Esophagus (tissue), 2 donors: ENCODE measurements at regions not wholly inside any gene's neighbourhood (a gene's known extent, or its start where the extent isn't known, plus 50 kb on each side); places are given as distances from the start of the nearest gene placed in this dataset.

Experiments
- H3K27ac ChIP-seq, 2 donors: one replicate each; pipeline ENCODE4 v1.5.1; 2013; ENCODE audit warnings: low read depth in 2 of 2, mild to moderate bottlenecking in 2 of 2, inconsistent platforms in 1 of 2, low read length in 1 of 2, moderate library complexity in 1 of 2
- H3K27me3 ChIP-seq, 2 donors: one replicate each; pipeline ENCODE4 v1.6.1; 2013; ENCODE audit warnings: low read length in 2 of 2, control low read depth in 1 of 2, mild to moderate bottlenecking in 1 of 2; ENCODE audit not compliant: insufficient read depth in 2 of 2, control insufficient read depth in 1 of 2
- H3K36me3 ChIP-seq, 2 donors: one replicate each; pipeline ENCODE4 v1.6.1; 2013; ENCODE audit warnings: low read length in 1 of 2; ENCODE audit not compliant: control insufficient read depth in 2 of 2, insufficient read depth in 2 of 2
- H3K4me1 ChIP-seq, 2 donors: one replicate each; pipeline ENCODE4 v1.6.1; 2013; ENCODE audit warnings: low read length in 1 of 2; ENCODE audit not compliant: control insufficient read depth in 2 of 2, insufficient read depth in 2 of 2
- H3K4me3 ChIP-seq, 2 donors: one replicate each; pipeline ENCODE4 v1.5.1; 2013; ENCODE audit warnings: low read length in 2 of 2, mild to moderate bottlenecking in 2 of 2, low read depth in 1 of 2, moderate library complexity in 1 of 2
- H3K9me3 ChIP-seq, 2 donors: one replicate each; pipeline ENCODE4 v1.6.1; 2013; ENCODE audit warnings: mild to moderate bottlenecking in 2 of 2, low read depth in 1 of 2, low read length in 1 of 2, moderate library complexity in 1 of 2; ENCODE audit not compliant: control insufficient read depth in 2 of 2, insufficient read depth in 1 of 2
- WGBS, 2 donors: extraction: QIAGEN DNeasy Blood & Tissue Kit; methylation state at CpG; one replicate each; pipeline ENCODE4 v1.1.7; 2013; 5-methylcytosine and 5-hydroxymethylcytosine counted together
- donor health status: healthy with polysubstance abuse.
- donor health status: Bipolar disorder and iron deficiency.

DNA sequence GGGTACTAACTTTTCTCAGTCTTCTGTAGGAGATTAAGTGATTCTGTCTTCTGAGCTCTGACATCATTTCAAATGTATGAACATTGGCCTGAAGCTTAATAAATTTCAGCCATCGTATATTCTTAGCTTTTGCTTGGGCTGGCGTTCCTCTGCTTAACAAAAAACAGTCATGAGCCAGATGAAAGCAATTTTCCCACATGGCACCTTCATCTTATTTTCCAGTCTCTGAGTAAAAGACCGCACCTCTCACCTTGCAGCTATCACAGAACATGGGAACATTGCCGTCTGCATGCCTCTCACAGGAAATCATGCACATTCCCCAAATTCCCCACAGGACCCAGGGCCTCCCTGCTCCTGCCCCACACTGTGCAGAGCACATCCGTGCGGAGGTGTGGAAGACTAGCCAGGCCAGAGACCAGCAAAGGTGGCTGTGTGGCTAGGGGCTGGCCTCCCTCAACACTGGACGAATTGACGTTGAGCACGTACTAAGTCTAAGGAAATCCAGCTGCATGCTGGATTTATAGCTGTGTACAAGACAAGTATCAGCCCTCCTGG, 531.8 kb upstream of the ID2 start:
- Histone ChIP-seq H3K4me1 (no peaks in the 10 kb centered on the region), H3K36me3 (no peaks in the 10 kb centered on the region), H3K27me3 (no peaks in the 10 kb centered on the region), H3K9me3 (no peaks in the 10 kb centered on the region), H3K27ac (no peak overlapping the region), H3K4me3 (no peak overlapping the region)
- 83 to 85% methylated on average over 9 of the region's 9 CpGs for WGBS, 2 donors

DNA sequence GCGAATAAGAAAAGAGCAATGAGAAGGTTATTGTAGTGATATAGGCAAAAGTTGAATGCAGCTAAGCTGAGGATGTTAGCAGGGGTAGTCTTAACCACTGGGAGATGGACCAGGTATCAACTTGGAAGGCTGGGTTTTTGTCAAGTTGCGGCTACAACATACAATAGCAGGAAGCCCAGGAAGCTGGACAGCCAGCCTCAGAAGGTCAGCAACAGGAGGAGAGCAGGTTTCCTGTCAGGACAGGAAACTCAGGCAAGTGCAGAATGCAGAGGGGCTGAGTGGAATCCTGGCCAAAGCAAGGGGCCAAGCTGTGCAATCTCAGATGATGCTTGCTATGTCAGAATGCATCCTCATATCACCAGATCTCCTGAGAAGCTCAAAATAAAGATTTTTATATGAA, 530.0 kb upstream of the ID2 start:
- H3K9me3 ChIP-seq = no peaks in the 10 kb centered on the region
- 90 to 93% methylated on average over 2 of the region's 2 CpGs for WGBS, 2 donors
- H3K27me3 ChIP-seq = no peaks in the 10 kb centered on the region
- no peaks in the 10 kb centered on the region for H3K36me3 ChIP-seq
- H3K4me3 ChIP-seq = no peak overlapping the region
- H3K4me1 ChIP-seq = no peaks in the 10 kb centered on the region
- H3K27ac ChIP-seq = no peak overlapping the region

DNA sequence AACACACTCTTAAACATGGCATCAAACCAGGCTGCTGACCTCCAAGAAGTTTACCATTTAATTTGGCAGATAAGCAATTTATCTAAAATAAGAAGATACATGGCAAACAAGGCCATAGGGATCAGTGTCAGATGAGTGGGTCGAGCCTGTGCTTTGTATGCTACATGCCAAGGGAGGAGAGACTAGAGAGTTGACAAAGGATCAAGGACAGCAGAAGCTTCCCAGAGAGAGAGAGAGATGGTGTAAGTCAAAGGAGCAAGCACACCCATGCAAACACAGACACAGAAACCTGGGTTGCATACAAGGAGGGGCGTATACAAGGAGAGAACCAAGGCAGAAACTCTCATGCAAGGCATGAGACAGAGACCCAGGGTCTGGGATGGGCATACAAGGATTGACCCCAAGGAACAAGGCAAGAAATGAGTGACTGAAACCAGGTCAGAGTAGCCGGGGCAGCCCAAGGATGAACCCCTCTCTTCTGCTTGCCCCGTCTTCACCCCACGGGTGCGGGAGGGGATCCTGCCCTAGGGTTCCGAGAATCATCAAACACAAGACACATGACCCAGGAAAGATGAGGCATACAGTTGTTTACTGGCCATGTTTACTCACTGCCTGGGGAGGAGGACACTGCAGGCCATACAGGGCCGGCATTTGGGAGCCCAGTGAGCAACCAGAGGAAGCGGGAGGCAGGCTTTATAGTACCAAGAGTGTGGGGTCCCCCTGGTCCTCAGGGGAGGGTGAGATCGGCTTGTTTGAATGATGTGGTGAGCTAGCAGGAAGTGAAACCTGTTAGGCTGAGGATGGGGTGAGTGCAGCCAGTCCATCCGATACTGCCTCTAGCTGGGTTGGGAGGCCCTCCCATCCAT, 529.2 kb upstream of the ID2 start:
- Histone ChIP-seq H3K36me3 (no peaks in the 10 kb centered on the region), H3K27me3 (no peaks in the 10 kb centered on the region), H3K9me3 (peaks cover 0 to 2% of the 10 kb centered on the region in 2 donors), H3K4me1 (no peaks in the 10 kb centered on the region), H3K4me3 (no peak overlapping the region), H3K27ac (no peak overlapping the region)
- 83 to 87% methylated on average over 11 of the region's 11 CpGs for WGBS, 2 donors

DNA sequence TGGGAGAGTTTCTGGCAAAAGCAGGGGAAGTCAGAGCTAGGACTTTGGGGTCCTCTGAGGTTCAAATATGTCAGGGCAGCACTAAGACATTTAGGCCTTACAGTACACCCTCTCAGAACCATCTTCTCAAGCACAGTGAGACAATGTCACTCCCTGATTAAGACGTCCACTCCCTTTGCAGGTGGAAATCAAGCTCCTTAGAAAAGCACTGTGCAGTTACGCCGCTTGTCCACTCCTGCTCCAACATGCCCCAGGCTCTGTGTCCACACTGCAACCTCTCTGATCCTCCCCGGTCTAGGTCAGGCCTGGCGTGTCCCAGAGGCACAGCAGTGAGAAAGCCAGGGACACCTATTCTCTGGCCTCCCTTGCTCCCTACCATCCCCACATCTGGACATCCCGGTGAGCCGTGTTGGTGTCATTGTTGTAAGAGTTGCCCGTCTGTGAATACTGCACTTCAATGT, 528.6 kb upstream of the ID2 start:
- Histone ChIP-seq H3K4me3 (no peak overlapping the region), H3K4me1 (no peaks in the 10 kb centered on the region), H3K27me3 (no peaks in the 10 kb centered on the region), H3K9me3 (peaks cover 0 to 2% of the 10 kb centered on the region in 2 donors), H3K36me3 (no peaks in the 10 kb centered on the region), H3K27ac (no peak overlapping the region)
- 94 to 98% methylated on average over 8 of the region's 8 CpGs for WGBS, 2 donors

DNA sequence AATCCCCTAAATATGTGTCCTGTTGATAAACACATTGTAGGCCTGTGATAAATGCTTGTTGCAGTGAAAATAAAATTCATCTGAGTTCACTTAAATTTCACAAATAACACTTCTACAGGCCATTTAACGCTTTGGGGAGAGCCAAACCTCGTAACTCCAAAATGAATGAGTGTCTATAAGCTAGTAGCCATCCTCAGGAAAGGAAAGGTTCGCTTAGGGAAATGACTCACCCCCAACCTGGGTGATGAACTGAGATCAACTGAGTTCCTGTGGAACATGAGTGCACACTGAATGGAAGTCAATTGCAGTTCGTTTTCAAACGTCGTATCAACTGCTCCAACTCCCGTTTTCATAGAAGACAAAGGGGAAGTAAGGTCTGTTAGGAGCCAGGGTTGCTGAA, 527.6 kb upstream of the ID2 start:
- H3K9me3 ChIP-seq = peaks cover 0 to 2% of the 10 kb centered on the region in 2 donors

DNA sequence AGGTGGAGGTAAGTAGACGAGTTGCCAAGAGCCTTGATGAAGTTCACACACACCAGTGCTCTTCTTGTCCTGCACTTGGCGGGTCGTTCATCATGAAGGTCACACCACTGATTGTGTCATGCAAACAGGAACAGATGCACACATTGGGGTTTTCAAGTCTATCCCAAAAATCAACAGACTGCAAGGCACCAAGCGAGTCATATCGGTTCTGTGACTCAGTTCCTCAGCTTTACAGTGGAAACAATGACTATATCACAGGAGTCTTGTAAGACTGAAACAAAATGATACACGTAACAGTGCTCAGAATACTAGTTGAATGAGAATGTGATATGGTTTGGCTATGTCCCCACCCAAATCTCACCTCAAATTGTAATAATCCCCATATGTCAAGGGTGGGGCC, 526.9 kb upstream of the ID2 start:
- WGBS, 2 donors = 75 to 87% methylated on average over 6 of the region's 6 CpGs
- Histone ChIP-seq H3K9me3 (peaks cover 0 to 2% of the 10 kb centered on the region in 2 donors), H3K36me3 (no peaks in the 10 kb centered on the region), H3K4me3 (no peak overlapping the region), H3K27ac (no peak overlapping the region), H3K27me3 (no peaks in the 10 kb centered on the region), H3K4me1 (no peaks in the 10 kb centered on the region)

More for the DNA sequence above, 527.6 kb upstream of the ID2 start:
- no peaks in the 10 kb centered on the region for H3K4me1 ChIP-seq
- no peaks in the 10 kb centered on the region for H3K36me3 ChIP-seq
- no peak overlapping the region for H3K27ac ChIP-seq
- WGBS, 2 donors = 82 to 86% methylated on average over 7 of the region's 7 CpGs
- H3K27me3 ChIP-seq = no peaks in the 10 kb centered on the region
- no peak overlapping the region for H3K4me3 ChIP-seq

DNA sequence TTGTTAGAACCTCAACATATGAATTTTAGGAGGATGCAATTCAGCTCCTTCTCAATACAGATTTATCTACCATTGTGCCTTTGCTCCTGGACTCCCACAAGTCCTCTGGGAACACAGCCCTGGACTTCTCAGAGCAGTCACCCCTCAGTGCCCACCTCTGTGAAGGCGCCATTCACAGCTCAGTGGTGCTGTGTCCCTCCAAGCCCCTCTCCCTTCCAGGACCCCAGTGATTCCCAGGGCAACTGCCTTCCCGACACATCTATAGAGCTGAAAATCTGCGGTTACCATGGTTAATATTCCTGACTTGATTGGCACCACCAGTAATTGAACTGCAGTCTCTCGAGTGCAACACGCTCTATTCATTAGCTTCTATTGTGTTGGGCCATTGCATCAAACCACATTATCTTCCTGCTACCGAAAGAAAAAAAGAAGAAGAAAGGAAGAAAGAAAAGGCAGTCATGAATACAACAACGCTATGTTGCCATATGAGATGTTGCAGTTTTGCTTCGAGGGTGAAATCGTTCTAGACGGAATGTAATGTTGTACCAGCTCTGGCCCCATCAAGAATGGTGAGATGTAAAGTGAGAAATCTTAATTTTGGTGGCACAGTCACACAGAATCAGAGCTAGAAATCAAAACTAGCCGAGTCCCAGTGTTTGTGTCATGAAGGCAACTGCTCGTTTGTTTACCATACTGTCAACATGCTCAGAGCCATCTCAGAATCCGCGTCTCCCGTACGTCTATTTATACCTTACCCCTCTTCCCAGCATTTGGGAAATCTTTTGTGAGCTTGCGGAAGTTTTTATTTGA, 524.0 kb upstream of the ID2 start:
- H3K36me3 ChIP-seq = no peaks in the 10 kb centered on the region
- no peak overlapping the region for H3K4me3 ChIP-seq
- H3K4me1 ChIP-seq = no peaks in the 10 kb centered on the region
- H3K9me3 ChIP-seq = peaks cover 0 to 2% of the 10 kb centered on the region in 2 donors
- no peaks in the 10 kb centered on the region for H3K27me3 ChIP-seq
- H3K27ac ChIP-seq = no peak overlapping the region
- 93 to 95% methylated on average over 17 of the region's 17 CpGs for WGBS, 2 donors

DNA sequence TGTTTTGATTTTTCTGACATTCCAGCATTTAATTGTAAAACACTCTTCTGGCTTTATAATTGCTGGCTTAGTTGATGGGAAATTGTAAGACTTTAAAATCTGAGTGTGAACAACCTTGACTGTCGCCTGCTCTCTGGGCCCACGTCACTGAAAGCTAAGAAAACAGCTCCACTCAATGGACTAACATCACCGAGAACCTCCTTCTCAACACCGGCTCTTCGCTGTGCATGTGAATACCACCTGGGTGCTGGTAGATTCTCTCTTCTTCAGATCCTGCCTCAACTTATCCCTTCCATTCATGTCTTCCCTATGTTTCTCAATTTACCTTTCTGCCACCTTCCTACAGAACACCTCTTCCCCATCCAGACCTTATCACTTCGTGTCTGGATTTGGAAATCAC, 523.1 kb upstream of the ID2 start:
- 87 to 91% methylated on average over 6 of the region's 6 CpGs for WGBS, 2 donors
- Histone ChIP-seq H3K4me3 (no peak overlapping the region), H3K27ac (no peak overlapping the region), H3K27me3 (no peaks in the 10 kb centered on the region), H3K36me3 (no peaks in the 10 kb centered on the region), H3K4me1 (no peaks in the 10 kb centered on the region), H3K9me3 (peaks cover 0 to 2% of the 10 kb centered on the region in 2 donors)

DNA sequence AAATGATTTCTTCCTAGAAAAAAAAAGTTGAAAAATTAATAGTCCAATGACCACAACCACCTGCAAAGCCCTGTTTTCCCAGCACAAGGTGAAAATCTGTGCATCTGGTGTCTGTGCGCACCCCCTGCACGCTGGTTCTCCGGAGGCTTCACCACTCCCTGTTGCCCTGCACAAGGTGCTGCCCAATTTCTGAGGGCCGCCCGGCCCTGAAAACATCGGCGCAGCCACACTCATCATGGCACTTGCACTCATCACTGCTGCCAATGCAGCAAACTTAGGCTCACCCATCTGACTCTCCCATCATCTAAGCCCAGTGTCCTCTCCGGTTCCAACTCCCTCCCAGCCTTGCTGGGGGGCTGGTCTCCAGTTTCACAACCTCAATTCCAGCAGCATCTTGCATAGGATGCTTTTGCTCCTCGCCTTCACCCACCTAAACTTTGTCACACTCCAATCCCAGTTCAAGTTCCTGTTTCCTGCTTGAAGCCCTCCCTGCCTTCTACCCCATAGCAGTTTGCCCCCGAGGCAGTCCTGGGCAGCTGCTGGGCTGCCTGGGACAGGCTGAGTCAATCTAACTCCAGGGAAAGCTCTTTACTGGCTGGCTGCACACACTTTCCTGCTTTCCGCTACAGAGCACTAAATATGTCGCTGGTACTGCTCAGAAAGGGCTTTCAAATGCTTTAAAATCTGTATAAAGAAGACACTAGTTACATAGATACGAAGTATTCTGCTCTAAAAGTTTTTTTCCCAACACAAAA, 522.5 kb upstream of the ID2 start:
- Histone ChIP-seq H3K4me3 (no peak overlapping the region), H3K36me3 (no peaks in the 10 kb centered on the region), H3K9me3 (peaks cover 0 to 2% of the 10 kb centered on the region in 2 donors), H3K27ac (no peak overlapping the region), H3K4me1 (no peaks in the 10 kb centered on the region), H3K27me3 (no peaks in the 10 kb centered on the region)
- 88 to 90% methylated on average over 13 of the region's 13 CpGs for WGBS, 2 donors
